MG63 (cell line): ENCODE measurements at regions not wholly inside any gene's neighbourhood (a gene's known extent, or its start where the extent isn't known, plus 50 kb on each side); places are given as distances from the start of the nearest gene placed in this dataset.
"Not testable (repeated sequence)": the region's sequence is repeated elsewhere in the genome, so short reads cannot be mapped to it uniquely, and the experiment has no call there.

ENCODE experiments used
- DNase-seq: peaks from one replicate; pipeline ENCODE4 v3.0.0-alpha.2; 2020
- H3K27me3 ChIP-seq: fragments of 250-450 bp; sonication (Bioruptor Pico); 2 replicates; pipeline ENCODE4 v1.5.1; 2020; ENCODE audit warnings: mild to moderate bottlenecking, moderate library complexity
- H3K36me3 ChIP-seq: fragments of 250-450 bp; sonication (Bioruptor Pico); 2 replicates; pipeline ENCODE4 v1.5.1; 2020; ENCODE audit warnings: mild to moderate bottlenecking, moderate library complexity
- H3K4me3 ChIP-seq: fragments of 250-450 bp; sonication (Bioruptor Pico); 2 replicates; pipeline ENCODE4 v1.5.1; 2020; ENCODE audit warnings: mild to moderate bottlenecking, moderate library complexity
- H3K9me3 ChIP-seq: fragments of 250-450 bp; sonication (Bioruptor Pico); 2 replicates; pipeline ENCODE4 v1.5.1; 2020; ENCODE audit warnings: mild to moderate bottlenecking, moderate library complexity

- Histone ChIP-seq H3K9me3 (no peaks in the 10 kb centered on the region), H3K36me3 (no peaks in the 10 kb centered on the region), H3K27me3 (no peaks in the 10 kb centered on the region), H3K4me3 (no peak overlapping the region)
- DNase-seq: no peak
Measured at GRCh38 chr4:101630319-101630986, 160.1 kb upstream of the BANK1 start.

GRCh38 chr4:101621120-101621519, 169.4 kb upstream of the BANK1 start:
- Histone ChIP-seq H3K4me3 (no peak overlapping the region), H3K36me3 (no peaks in the 10 kb centered on the region), H3K27me3 (no peaks in the 10 kb centered on the region), H3K9me3 (no peaks in the 10 kb centered on the region)
- DNase-seq: no peak

- no peak for DNase-seq
- no peaks in the 10 kb centered on the region for H3K9me3 ChIP-seq
- no peaks in the 10 kb centered on the region for H3K36me3 ChIP-seq
- H3K27me3 ChIP-seq: no peaks in the 10 kb centered on the region
- H3K4me3 ChIP-seq: no peak overlapping the region
Measured at GRCh38 chr4:101615652-101616051, 174.9 kb upstream of the BANK1 start.

GRCh38 chr4:101606989-101607388, 183.5 kb upstream of the BANK1 start:
- DNase-seq: not testable (repeated sequence)

GRCh38 chr4:101604976-101605375, 185.6 kb upstream of the BANK1 start:
- Histone ChIP-seq H3K27me3 (no peaks in the 10 kb centered on the region), H3K9me3 (no peaks in the 10 kb centered on the region), H3K36me3 (no peaks in the 10 kb centered on the region), H3K4me3 (no peak overlapping the region)
- DNase-seq: no peak

More at GRCh38 chr4:101606989-101607388, 183.5 kb upstream of the BANK1 start:
- H3K9me3 ChIP-seq, H3K4me3 ChIP-seq, H3K36me3 ChIP-seq, H3K27me3 ChIP-seq: not testable (repeated sequence)

- DNase-seq: no peak
Measured at GRCh38 chr4:101600287-101600686, 190.2 kb upstream of the BANK1 start.

GRCh38 chr4:101599620-101600019, 190.9 kb upstream of the BANK1 start:
- no peak for DNase-seq
- no peaks in the 10 kb centered on the region for H3K27me3 ChIP-seq
- no peaks in the 10 kb centered on the region for H3K9me3 ChIP-seq
- no peaks in the 10 kb centered on the region for H3K36me3 ChIP-seq
- H3K4me3 ChIP-seq: no peak overlapping the region

More at GRCh38 chr4:101600287-101600686, 190.2 kb upstream of the BANK1 start:
- Histone ChIP-seq H3K4me3 (no peak overlapping the region), H3K36me3 (no peaks in the 10 kb centered on the region), H3K9me3 (no peaks in the 10 kb centered on the region), H3K27me3 (no peaks in the 10 kb centered on the region)

GRCh38 chr4:101596781-101597552, 193.6 kb upstream of the BANK1 start:
- Histone ChIP-seq H3K36me3 (no peaks in the 10 kb centered on the region), H3K27me3 (no peaks in the 10 kb centered on the region), H3K4me3 (no peak overlapping the region), H3K9me3 (no peaks in the 10 kb centered on the region)
- no peak for DNase-seq

GRCh38 chr4:101594588-101594987, 195.9 kb upstream of the BANK1 start:
- H3K27me3 ChIP-seq: no peaks in the 10 kb centered on the region
- no peak for DNase-seq

GRCh38 chr4:101593666-101594065, 196.9 kb upstream of the BANK1 start:
- Histone ChIP-seq H3K27me3 (no peaks in the 10 kb centered on the region), H3K9me3 (no peaks in the 10 kb centered on the region), H3K36me3 (no peaks in the 10 kb centered on the region), H3K4me3 (no peak overlapping the region)
- DNase-seq: no peak

More at GRCh38 chr4:101594588-101594987, 195.9 kb upstream of the BANK1 start:
- no peaks in the 10 kb centered on the region for H3K36me3 ChIP-seq
- H3K4me3 ChIP-seq: no peak overlapping the region
- no peaks in the 10 kb centered on the region for H3K9me3 ChIP-seq

GRCh38 chr4:101584306-101584705, 206.2 kb upstream of the BANK1 start:
- DNase-seq: no peak
- no peaks in the 10 kb centered on the region for H3K9me3 ChIP-seq
- no peaks in the 10 kb centered on the region for H3K36me3 ChIP-seq
- H3K27me3 ChIP-seq: no peaks in the 10 kb centered on the region
- H3K4me3 ChIP-seq: no peak overlapping the region

- Histone ChIP-seq H3K36me3 (no peaks in the 10 kb centered on the region), H3K27me3 (no peaks in the 10 kb centered on the region), H3K9me3 (no peaks in the 10 kb centered on the region), H3K4me3 (no peak overlapping the region)
- DNase-seq: no peak
Measured at GRCh38 chr4:101563126-101563525, 215.8 kb upstream of the PPP3CA start.

- no peak overlapping the region for H3K4me3 ChIP-seq
- H3K9me3 ChIP-seq: no peaks in the 10 kb centered on the region
- H3K36me3 ChIP-seq: no peaks in the 10 kb centered on the region
- H3K27me3 ChIP-seq: no peaks in the 10 kb centered on the region
- DNase-seq: no peak
Measured at GRCh38 chr4:101556842-101557241, 209.5 kb upstream of the PPP3CA start.

- H3K27me3 ChIP-seq: no peaks in the 10 kb centered on the region
- no peak for DNase-seq
- H3K36me3 ChIP-seq: no peaks in the 10 kb centered on the region
- no peak overlapping the region for H3K4me3 ChIP-seq
- no peaks in the 10 kb centered on the region for H3K9me3 ChIP-seq
Measured at GRCh38 chr4:101555341-101555880, 208.1 kb upstream of the PPP3CA start.

- no peak overlapping the region for H3K4me3 ChIP-seq
- H3K9me3 ChIP-seq: no peaks in the 10 kb centered on the region
- no peaks in the 10 kb centered on the region for H3K27me3 ChIP-seq
- no peak for DNase-seq
- no peaks in the 10 kb centered on the region for H3K36me3 ChIP-seq
Measured at GRCh38 chr4:101540336-101540735, 193.0 kb upstream of the PPP3CA start.

- DNase-seq: no peak
Measured at GRCh38 chr4:101528526-101528925, 181.2 kb upstream of the PPP3CA start.

GRCh38 chr4:101527188-101527587, 179.9 kb upstream of the PPP3CA start:
- no peaks in the 10 kb centered on the region for H3K36me3 ChIP-seq
- DNase-seq: no peak
- no peak overlapping the region for H3K4me3 ChIP-seq
- no peaks in the 10 kb centered on the region for H3K27me3 ChIP-seq
- H3K9me3 ChIP-seq: no peaks in the 10 kb centered on the region

More at GRCh38 chr4:101528526-101528925, 181.2 kb upstream of the PPP3CA start:
- Histone ChIP-seq H3K36me3 (no peaks in the 10 kb centered on the region), H3K9me3 (no peaks in the 10 kb centered on the region), H3K27me3 (no peaks in the 10 kb centered on the region), H3K4me3 (no peak overlapping the region)

- no peaks in the 10 kb centered on the region for H3K36me3 ChIP-seq
- H3K4me3 ChIP-seq: no peak overlapping the region
- no peaks in the 10 kb centered on the region for H3K9me3 ChIP-seq
- no peaks in the 10 kb centered on the region for H3K27me3 ChIP-seq
- no peak for DNase-seq
Measured at GRCh38 chr4:101515566-101515965, 168.2 kb upstream of the PPP3CA start.
